ENCODE measurements at regions not wholly inside any gene's neighbourhood (a gene's known extent, or its start where the extent isn't known, plus 50 kb on each side); places are given as distances from the start of the nearest gene placed in this dataset.

DNA sequence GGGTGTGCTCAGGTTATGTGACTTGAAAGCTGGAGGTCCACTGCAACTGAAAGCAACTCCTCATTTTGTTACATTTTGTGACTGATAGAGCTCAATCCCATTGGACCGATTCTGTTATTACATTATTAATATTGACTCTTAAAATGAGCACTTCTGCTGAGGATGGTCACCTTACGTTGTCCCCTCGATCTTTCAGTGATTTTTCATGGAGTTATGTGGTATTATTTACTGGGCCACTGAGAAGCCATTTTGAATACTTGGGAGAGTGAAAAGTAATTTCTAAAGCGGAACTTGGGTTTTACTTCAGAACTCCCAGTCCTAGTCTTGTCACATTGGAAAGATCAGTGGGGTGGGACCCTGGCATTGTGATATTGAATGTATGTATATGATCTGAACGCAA, 96.3 kb upstream of the FAM180A start:
- TF ChIP-seq POLR2A (IDR thresholded peaks at IDR 0.05), result no peak
- TF ChIP-seq, protein P1, sequence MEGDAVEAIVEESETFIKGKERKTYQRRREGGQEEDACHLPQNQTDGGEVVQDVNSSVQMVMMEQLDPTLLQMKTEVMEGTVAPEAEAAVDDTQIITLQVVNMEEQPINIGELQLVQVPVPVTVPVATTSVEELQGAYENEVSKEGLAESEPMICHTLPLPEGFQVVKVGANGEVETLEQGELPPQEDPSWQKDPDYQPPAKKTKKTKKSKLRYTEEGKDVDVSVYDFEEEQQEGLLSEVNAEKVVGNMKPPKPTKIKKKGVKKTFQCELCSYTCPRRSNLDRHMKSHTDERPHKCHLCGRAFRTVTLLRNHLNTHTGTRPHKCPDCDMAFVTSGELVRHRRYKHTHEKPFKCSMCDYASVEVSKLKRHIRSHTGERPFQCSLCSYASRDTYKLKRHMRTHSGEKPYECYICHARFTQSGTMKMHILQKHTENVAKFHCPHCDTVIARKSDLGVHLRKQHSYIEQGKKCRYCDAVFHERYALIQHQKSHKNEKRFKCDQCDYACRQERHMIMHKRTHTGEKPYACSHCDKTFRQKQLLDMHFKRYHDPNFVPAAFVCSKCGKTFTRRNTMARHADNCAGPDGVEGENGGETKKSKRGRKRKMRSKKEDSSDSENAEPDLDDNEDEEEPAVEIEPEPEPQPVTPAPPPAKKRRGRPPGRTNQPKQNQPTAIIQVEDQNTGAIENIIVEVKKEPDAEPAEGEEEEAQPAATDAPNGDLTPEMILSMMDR (IDR thresholded peaks at IDR 0.05), result no peak
- TF ChIP-seq POLR2AphosphoS5 (IDR thresholded peaks at IDR 0.05), result no peak
